Body of pancreas (tissue), 4 donors: ENCODE measurements at regions not wholly inside any gene's neighbourhood (a gene's known extent, or its start where the extent isn't known, plus 50 kb on each side); places are given as distances from the start of the nearest gene placed in this dataset.

Experiments
- CTCF ChIP-seq, 7 experiments: fragments of 450-650 bp in 4 of 7; fragments of 200-600 bp in 3 of 7; sonication (generic) in 3 of 7; IDR thresholded peaks; one replicate each; pipeline ENCODE4 v1.5.1; 2016 to 2019; ENCODE audit warnings: antibody characterized with exemption in 7 of 7
- POLR2A ChIP-seq, 3 donors: fragments of 450-650 bp; IDR thresholded peaks; one replicate each; pipeline ENCODE4 v1.6.1; 2016; ENCODE audit warnings: antibody characterized with exemption in 3 of 3, mild to moderate bottlenecking in 2 of 3

GRCh38 chr10:78310481-78311080, 276.9 kb downstream of the RPS24 start:
- TF ChIP-seq CTCF (IDR thresholded peaks at IDR 0.05) (no peak), POLR2A (IDR thresholded peaks at IDR 0.05) (no peak)
